Activated CD4-positive, alpha-beta T cell treated with anti-CD3 and anti-CD28 coated beads, Interleukin-2, amount 50 U/mL, for 16 hours (primary cell): ENCODE measurements at regions not wholly inside any gene's neighbourhood (a gene's known extent, or its start where the extent isn't known, plus 50 kb on each side); places are given as distances from the start of the nearest gene placed in this dataset.
"Not testable (repeated sequence)": the region's sequence is repeated elsewhere in the genome, so short reads cannot be mapped to it uniquely, and the experiment has no call there.

Experiments
- DNase-seq: peaks from one replicate; pipeline ENCODE4 v3.0.0-alpha.2; 2020

DNA sequence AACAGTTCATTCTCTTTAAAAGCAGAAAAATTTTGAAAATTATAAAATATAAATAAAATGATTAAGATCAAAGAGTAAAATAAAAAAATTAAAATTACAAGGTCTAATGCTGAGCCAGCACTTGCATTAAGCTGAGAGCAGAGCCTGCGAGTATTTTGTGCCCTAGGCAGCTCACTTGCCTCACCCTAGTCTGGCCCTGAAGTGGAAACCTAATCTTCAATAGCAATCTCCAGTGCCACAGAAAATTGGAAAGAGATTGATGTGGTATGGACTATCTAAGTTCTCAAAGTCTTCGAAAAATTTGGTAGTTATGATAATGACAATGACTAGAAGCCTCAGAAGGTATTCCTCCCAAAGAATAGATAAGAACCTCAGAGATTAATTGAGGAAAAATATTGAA is 459.4 kb upstream of the CBLB start:
- DNase-seq: no peak

DNA sequence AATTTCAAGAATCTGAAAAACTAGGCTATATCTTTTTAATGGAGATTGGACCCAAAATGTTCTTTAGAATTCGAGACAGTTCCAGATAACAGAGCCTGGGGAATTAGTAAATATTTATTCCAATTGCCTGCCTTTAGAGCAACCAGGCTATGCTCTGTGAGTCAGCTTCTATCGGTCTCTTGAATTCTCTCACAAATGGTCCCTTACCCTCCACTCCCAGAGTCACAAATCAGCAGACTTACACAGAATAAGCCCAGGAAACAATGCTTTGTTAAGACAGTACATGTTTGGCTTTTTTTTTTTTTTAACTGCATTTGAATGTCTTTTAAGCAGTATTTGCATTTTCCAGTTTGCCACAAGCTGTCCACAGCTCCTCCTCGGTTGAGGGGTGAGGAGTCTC is 460.7 kb upstream of the CBLB start:
- DNase-seq: peak; percentile 21

GRCh38 chr3:106331636-106332035 is 462.8 kb upstream of the CBLB start:
- no peak for DNase-seq

DNA sequence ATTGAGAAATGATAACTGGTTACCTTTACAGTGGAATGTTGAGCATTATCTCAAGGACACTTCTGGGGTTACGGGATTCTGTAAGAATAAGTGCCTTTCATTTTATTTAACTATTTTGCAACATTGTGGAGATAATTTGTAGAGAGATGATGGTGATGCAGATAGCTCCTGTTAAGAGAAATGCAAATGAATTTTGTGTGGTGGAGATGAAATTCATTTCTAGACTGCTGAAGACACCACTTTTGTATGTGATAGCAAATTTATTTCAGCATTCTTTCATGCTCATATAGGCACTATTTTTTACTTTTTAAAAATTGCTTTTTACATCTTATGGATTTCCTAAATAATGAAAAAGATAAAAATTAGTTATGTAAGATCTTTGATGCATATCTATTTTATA is 463.3 kb upstream of the CBLB start:
- DNase-seq: peak; percentile 74

- DNase-seq: peak; percentile 96
These were observed 464.1 kb upstream of the CBLB start for GRCh38 chr3:106332884-106333283.

GRCh38 chr3:106333911-106334618 is 465.3 kb upstream of the CBLB start:
- peak; percentile 83 for DNase-seq

- DNase-seq: no peak
These were observed 467.8 kb upstream of the CBLB start for GRCh38 chr3:106336619-106337018.

DNA sequence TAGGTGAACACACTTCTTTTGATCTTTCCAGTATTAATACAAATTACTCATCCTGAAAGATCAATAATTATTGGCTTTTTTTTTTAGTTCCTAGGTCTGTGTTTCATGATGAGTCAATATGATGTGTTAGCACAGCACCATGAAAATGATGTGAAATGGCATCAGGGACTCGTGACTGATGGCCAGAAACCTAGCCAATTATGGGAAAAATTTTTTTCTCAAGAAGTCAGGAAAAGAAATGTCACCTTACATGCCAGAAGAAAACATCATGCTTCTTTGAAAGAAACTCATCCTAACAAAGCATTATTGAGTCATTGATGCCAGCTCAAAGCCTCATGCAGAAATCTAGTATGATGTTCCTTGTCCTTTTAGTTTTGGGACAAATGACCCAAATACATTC is 468.3 kb upstream of the CBLB start:
- DNase-seq: peak; percentile 68

DNA sequence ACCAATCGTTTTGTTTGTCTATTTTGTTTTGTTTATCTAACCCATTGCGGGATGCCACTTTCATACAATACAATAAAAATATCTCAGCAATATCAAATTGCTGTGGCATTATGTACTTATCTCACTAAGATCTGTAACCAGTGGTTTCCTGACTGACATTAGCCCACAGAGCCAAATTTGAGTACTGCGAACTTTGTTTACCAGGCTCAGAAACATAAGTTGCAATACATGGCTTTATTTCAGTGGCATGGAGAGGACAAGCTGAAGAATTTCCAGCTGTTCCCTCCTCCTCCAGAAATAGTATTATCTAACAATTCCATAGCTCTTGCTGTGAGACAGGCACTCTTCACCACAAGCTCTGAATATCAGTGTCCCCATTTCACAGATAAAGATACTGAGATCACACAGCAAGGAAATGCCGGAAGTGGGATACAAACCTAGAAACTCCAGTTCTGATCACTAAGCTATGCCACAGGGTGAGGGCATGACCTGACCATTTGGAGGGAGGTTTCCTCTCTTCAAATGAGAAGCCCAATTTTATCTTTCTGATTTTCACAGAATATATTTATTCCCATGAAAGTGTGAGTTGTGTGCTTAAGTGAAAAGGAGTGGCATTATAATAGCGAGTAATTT is 469.9 kb upstream of the CBLB start:
- peak; percentile 67 for DNase-seq

- DNase-seq: no peak
These were observed 470.7 kb upstream of the CBLB start for GRCh38 chr3:106339551-106339950.

GRCh38 chr3:106341087-106341486 is 472.3 kb upstream of the CBLB start:
- no peak for DNase-seq

- DNase-seq: no peak
These were observed 472.9 kb upstream of the CBLB start for GRCh38 chr3:106341586-106342162.

DNA sequence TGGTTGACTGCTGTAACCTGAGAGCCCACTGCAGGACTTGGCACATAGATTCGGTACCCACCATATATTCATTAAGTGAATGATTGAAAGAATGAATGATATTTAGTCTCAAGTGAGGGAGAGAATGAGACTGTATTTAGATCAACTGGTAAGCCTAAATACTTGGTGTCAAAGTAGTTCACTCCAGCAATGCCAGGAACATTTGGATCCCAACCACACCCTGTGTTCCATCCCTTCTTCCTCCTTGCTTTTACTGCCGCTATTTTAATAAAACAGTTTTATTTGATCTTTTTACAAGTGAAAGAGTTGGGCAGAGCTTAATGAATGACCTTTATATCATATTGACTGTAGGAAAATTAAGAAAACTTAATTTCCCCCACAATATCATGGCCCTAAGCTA is 473.6 kb upstream of the CBLB start:
- no peak for DNase-seq

GRCh38 chr3:106343811-106344210 is 475.0 kb upstream of the CBLB start:
- DNase-seq: no peak

DNA sequence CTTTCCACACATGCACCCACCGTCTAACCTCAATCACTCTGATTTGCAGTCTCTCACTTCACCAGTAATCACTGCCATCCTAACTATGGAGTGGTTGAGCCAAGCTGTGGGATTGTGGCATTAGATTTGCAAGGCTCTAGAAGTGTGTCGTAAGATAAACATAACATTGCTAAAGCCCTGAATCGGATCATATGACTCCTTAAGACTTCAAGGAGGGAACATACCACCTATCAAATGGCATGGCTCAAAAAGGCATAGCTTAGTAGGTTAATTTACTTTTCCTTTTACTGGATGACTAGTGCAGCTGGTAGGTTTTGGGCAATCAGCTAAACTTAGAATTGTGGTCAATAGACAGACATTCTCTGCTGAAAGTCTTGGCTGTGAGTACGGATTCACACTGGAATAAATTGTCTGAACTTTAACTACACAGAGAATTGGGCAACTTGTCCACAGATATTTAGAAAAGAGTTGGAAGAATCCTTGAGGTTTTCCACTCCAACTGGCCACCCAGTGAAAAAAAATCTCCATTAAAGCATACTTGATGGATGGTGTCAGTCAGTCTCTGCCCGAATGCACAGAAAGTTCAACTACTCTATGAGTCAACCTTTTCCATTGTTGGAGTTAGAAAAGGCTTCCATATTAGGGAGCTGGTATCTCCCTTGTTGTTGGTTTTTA is 476.7 kb upstream of the CBLB start:
- DNase-seq: no peak

DNA sequence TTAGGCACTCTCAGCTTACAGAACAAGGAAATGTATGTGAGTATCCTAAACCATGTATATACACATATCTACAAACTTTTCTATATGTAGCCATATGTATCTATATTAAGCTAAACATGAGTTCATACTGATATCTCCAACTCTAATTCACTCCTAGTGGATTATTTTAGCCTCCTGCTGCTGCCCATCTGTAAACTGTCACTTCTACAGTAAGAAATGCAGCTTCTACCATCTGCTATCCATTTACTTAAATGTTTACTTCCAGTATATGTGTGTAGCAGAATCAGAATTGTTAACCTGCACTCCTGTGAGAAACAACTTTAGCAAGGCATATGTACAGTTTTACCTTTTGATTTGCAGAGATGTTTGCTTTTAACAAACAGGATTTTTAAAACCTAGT is 478.5 kb upstream of the CBLB start:
- no peak for DNase-seq

GRCh38 chr3:106348139-106348690 is 479.4 kb upstream of the CBLB start:
- DNase-seq: no peak

DNA sequence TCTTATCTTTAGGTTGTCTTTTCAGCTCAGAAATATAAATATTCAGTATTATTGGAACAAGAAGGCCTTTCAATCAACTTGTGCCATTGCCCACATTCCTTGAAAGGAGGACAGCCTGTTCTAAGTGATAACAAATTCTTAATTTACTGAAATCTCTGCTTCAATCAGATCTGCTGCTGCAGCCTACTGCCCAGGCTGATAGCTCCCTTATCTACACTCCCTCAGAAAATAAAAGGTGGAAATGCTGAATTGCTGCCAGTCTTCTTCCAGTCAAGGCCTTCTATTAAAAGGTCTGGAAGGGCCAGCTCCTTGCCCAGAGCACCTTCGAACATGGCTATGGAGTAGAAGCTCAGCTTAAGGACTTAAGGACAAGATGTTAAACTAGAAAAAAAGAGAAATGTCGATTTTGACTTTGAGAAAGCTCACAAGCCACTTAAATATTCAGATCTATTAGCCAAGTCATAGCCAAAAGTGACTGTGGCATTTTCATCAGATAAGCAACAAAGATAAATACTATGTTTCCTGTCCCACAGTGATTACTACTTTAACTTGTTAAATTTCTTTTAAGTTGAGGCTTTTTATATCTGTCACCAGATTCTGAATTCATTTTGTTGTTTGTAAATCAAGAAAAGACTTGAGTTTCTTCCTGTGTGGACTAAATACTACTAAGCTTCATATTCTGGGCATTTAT is 480.5 kb upstream of the CBLB start:
- no peak for DNase-seq

DNA sequence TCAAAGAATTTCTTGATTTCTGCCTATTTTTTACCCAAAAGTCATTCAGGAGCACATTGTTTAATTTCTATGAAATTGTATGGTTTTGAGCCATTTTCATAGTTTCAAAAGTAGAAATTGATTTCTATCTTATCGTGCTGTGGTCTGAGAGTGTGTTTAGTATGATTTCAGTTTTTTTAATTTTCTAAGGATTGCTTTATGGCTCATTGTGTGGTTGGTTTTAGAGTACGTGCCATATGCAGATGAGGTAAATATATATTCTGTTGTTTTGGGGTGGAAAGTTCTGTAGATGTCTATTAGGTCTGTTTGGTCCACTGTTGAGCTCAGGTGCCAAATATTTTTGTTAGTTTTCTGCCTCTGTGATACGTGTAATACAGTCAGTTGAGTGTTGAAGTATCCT is 487.1 kb upstream of the CBLB start:
- no peak for DNase-seq

DNA sequence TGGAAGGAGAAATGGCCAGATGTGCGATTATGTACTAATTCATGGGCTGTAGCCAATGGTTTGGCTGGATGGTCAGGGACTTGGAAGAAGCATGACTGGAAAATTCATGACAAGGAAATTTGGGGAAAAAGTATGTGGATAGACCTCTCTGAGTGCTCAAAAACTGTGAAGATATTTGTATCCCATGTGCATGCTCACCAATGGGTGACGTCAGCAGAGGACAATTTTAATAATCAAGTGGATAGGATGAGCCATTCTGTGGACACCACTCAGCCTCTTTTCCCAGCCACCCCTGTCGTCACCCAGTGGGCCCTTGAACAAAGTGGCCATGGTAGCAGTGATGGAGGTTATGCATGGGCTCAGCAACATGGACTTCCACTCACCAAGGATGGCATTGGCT is 490.9 kb upstream of the CBLB start:
- no peak for DNase-seq

DNA sequence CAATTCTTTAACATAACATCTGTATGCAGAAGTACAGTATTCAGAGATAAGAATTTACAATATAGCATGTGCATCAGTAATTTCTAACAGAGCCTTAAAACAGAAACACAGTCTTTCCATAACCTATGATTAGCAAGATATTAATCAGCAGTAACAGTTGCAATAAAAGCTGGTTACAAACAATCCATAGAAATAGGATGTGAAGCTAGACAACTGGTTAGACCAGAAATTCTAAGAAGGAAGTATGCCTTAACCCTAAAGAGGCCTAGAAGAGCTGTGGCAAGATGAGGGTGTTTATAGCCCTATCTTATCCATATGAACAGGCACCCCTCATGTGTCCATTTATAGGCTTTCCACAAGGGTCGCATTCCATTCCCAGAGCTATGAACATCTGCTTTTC is 492.1 kb upstream of the CBLB start:
- DNase-seq: not testable (repeated sequence)

DNA sequence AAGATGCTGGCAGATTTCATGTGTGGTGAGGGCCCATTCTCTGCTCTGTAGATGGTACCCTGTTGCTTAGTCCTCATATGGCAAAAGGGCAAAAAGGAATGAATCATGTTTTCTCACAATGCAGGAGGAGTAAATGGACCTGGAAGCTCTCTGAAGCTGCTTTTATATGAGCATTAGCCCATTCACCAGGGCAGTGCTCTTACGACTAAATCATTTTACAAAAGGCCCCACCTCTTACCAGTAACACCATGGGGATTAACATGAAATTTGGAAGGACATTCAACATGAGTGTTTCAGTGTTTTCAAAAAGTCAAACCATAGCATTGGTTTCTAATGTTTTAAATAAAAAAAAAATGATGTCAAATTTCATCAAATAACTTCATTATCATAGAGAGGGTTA is 495.7 kb upstream of the CBLB start:
- no peak for DNase-seq

GRCh38 chr3:106365061-106365691 is 496.4 kb upstream of the CBLB start:
- no peak for DNase-seq
